ENCODE measurements at regions not wholly inside any gene's neighbourhood (a gene's known extent, or its start where the extent isn't known, plus 50 kb on each side); places are given as distances from the start of the nearest gene placed in this dataset.
"Not testable (repeated sequence)": the region's sequence is repeated elsewhere in the genome, so short reads cannot be mapped to it uniquely, and the experiment has no call there.

DNA sequence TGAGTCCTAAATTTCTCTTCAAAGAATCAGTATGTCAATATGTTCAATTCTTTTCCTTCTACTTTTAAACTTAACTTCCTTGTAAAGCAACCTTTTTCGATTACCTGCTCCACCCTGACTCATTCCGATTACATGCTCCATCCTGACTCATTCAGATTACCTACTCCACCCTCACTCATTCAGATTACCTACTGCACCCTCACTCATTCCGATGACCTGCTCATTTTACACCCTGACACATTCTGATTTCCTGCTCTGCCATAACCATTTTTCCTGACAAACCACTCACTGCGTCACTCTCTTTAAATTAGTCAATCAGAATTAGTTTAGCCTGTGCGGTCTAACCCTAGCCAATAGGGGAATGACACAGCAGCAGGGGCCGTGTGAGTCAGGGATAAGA lies 83.9 kb upstream of the SHISA3 start:
- TF ChIP-seq CTCF (IDR thresholded peaks at IDR 0.05 in 8 of 11, conservative IDR thresholded peaks at IDR 0.05 in 3 of 11); POLR2A (IDR thresholded peaks at IDR 0.05): not testable (repeated sequence)

Data from spleen (tissue), 7 donors.